ENCODE measurements at regions not wholly inside any gene's neighbourhood (a gene's known extent, or its start where the extent isn't known, plus 50 kb on each side); places are given as distances from the start of the nearest gene placed in this dataset.

DNA sequence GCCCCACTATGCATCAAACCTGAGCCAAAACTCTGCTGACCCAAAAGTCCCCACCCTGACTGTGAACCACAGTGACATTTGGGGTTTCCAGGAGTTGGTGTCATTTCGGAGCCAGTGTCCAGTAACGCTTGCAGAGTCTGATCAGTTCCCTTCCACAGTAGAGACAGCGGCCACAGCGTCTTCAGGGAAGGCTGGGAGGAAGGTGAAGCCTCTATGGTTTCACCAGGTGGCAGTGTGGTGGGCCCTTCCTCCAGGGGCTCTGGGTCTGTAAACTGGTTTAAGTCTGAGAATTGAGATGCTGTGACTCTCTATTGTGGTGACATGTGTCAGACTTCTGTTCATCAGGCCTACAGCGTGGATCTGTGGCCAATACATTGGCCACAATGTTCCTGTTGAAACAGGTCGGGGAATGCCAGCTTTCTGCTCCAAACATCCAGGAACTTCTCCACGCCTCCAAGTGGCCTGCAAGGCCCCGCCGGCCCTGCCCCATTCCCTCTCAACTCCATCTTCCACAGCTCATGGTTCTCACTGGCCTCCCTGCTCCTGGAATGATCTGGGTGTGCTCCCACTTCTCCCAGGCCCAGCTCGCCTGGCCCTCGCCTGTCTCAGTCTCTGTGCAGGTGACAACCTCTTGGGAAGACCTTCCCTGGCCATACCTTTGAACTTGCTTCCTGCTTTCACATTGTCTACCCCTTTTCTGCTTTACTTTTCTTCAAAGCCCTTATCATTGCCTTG is 124.5 kb upstream of the FAM20C start:
- DNase-seq (ENCODE audit: low read depth, low spot score) (no peak), ATAC-seq (no peak)
- Histone ChIP-seq H3K9me3 (ENCODE audit: control insufficient read depth in 1 of 2, insufficient read depth in 1 of 2, low read depth in 1 of 2, low read length in 2 of 2) (no peaks in the 10 kb centered on the region), H3K27ac (ENCODE audit: low read depth, low read length) (no peak overlapping the region), H3K9ac (ENCODE audit: low read length) (no peak overlapping the region), H3K79me2 (ENCODE audit: insufficient read depth, low read length) (no peaks in the 10 kb centered on the region), H4K20me1 (ENCODE audit: insufficient read depth) (no peaks in the 10 kb centered on the region), H3K27me3 (ENCODE audit: insufficient read depth, low read length) (no peaks in the 10 kb centered on the region; the same call in 1 of the 2 replicates), H2AFZ (ENCODE audit: low read depth, low read length, poor library complexity, severe bottlenecking) (no peak overlapping the region), H3K36me3 (ENCODE audit: control insufficient read depth in 1 of 2, insufficient read depth in 2 of 2, low read length in 2 of 2) (no peaks in the 10 kb centered on the region), H3K4me3 (replicated peaks in 1 of 2; ENCODE audit: low read depth in 1 of 2, low read length in 2 of 2) (no peak overlapping the region), H3K9me2 (ENCODE audit: insufficient read depth) (no peaks in the 10 kb centered on the region), H3K4me1 (ENCODE audit: control insufficient read depth in 1 of 2, insufficient read depth in 2 of 2, low read length in 2 of 2) (no peaks in the 10 kb centered on the region), H3K4me2 (ENCODE audit: low read length) (no peak overlapping the region)
- ChIA-PET POLR2A (no interaction called here), CTCF (interaction anchor here (1.0 kb wide), 1 partner anchor 15 kb away, joined by 3 read pairs; no protein-coding TSS in a partner anchor), RAD21 (ENCODE audit: low non-redundant PET in 1 of 2, low total read pairs in 2 of 2, uncharacterized antibody in 2 of 2, unreplicated experiment in 2 of 2) (no interaction called here)
- no TSS peak for BruUV-seq (replicated peaks)
- intact Hi-C loops (cut with micrococcal nuclease) = no loop called here
- TF ChIP-seq SIN3A (IDR thresholded peaks at IDR 0.05; ENCODE audit: low read depth) = no peak
- TF ChIP-seq EZH2 (IDR thresholded peaks at IDR 0.05) = no peak
- TF ChIP-seq, protein P1, sequence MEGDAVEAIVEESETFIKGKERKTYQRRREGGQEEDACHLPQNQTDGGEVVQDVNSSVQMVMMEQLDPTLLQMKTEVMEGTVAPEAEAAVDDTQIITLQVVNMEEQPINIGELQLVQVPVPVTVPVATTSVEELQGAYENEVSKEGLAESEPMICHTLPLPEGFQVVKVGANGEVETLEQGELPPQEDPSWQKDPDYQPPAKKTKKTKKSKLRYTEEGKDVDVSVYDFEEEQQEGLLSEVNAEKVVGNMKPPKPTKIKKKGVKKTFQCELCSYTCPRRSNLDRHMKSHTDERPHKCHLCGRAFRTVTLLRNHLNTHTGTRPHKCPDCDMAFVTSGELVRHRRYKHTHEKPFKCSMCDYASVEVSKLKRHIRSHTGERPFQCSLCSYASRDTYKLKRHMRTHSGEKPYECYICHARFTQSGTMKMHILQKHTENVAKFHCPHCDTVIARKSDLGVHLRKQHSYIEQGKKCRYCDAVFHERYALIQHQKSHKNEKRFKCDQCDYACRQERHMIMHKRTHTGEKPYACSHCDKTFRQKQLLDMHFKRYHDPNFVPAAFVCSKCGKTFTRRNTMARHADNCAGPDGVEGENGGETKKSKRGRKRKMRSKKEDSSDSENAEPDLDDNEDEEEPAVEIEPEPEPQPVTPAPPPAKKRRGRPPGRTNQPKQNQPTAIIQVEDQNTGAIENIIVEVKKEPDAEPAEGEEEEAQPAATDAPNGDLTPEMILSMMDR (IDR thresholded peaks at IDR 0.05 in 2 of 3, conservative IDR thresholded peaks at IDR 0.05 in 1 of 3; ENCODE audit: borderline replicate concordance in 1 of 3, insufficient read depth in 1 of 3, low read depth in 2 of 3, low read length in 2 of 3) = 0 out of 6 replicates have a peak, but pooled peaks of 1 of the 3 experiments have one; percentile 5
- TF ChIP-seq, protein P2, sequence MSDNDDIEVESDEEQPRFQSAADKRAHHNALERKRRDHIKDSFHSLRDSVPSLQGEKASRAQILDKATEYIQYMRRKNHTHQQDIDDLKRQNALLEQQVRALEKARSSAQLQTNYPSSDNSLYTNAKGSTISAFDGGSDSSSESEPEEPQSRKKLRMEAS (IDR thresholded peaks at IDR 0.05) = no peak
- no peak for TF ChIP-seq CEBPB (IDR thresholded peaks at IDR 0.05; ENCODE audit: low read depth)
- TF ChIP-seq SP1 (IDR thresholded peaks at IDR 0.05; ENCODE audit: low read depth) = no peak

DNA sequence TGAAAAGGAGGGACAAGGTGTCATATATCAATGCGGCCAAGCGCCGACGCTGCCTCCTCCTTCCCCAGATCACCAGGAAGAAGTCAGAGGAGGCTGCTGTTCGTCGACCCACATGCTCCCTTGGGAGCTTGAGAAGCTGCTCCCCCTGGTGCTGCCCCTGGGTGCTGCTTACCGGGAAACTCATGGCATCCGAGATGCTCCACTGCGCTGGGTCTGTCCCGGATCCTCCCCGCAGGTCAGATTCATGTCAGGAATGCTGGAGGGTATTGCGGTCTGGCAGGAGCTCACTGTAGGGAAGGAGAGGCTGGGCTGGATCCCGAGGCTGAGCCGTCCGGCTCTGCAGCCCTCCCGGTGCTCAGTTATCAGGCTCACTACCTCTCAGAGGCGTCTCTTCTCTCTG is 123.7 kb upstream of the FAM20C start:
- no peak overlapping the region for H3K27ac ChIP-seq (ENCODE audit: low read depth, low read length)
- ATAC-seq = peak; percentile 57

More for the DNA sequence above, 123.7 kb upstream of the FAM20C start:
- POLR2A ChIA-PET = no interaction called here
- RAD21 ChIA-PET (ENCODE audit: low non-redundant PET in 1 of 2, low total read pairs in 2 of 2, uncharacterized antibody in 2 of 2, unreplicated experiment in 2 of 2) = no interaction called here
- H3K27me3 ChIP-seq (ENCODE audit: insufficient read depth, low read length) = no peaks in the 10 kb centered on the region; the same call in 1 of the 2 replicates
- no peaks in the 10 kb centered on the region for H3K36me3 ChIP-seq (ENCODE audit: control insufficient read depth in 1 of 2, insufficient read depth in 2 of 2, low read length in 2 of 2)
- CTCF ChIA-PET = interaction anchor here (1.0 kb wide), 1 partner anchor 14 kb away, joined by 3 read pairs; no protein-coding TSS in a partner anchor
- H3K4me3 ChIP-seq (replicated peaks in 1 of 2; ENCODE audit: low read depth in 1 of 2, low read length in 2 of 2) = no peak overlapping the region
- H3K79me2 ChIP-seq (ENCODE audit: insufficient read depth, low read length) = no peaks in the 10 kb centered on the region
- H2AFZ ChIP-seq (ENCODE audit: low read depth, low read length, poor library complexity, severe bottlenecking) = no peak overlapping the region
- no TSS peak for BruUV-seq (replicated peaks)
- intact Hi-C loops (cut with micrococcal nuclease) = no loop called here
- no peaks in the 10 kb centered on the region for H3K9me3 ChIP-seq (ENCODE audit: control insufficient read depth in 1 of 2, insufficient read depth in 1 of 2, low read depth in 1 of 2, low read length in 2 of 2)
- DNase-seq (ENCODE audit: low read depth, low spot score) = no peak
- no peaks in the 10 kb centered on the region for H3K4me1 ChIP-seq (ENCODE audit: control insufficient read depth in 1 of 2, insufficient read depth in 2 of 2, low read length in 2 of 2)
- H3K4me2 ChIP-seq (ENCODE audit: low read length) = no peak overlapping the region
- no peaks in the 10 kb centered on the region for H4K20me1 ChIP-seq (ENCODE audit: insufficient read depth)
- no peak overlapping the region for H3K9ac ChIP-seq (ENCODE audit: low read length)
- TF ChIP-seq EZH2phosphoT487 (IDR thresholded peaks at IDR 0.05; ENCODE audit: borderline replicate concordance) = no peak
- TF ChIP-seq, protein P1 (IDR thresholded peaks at IDR 0.05 in 2 of 3, conservative IDR thresholded peaks at IDR 0.05 in 1 of 3; ENCODE audit: borderline replicate concordance in 1 of 3, insufficient read depth in 1 of 3, low read depth in 2 of 3, low read length in 2 of 3) = peak in 2 of 3 experiments; percentile 46 to 52; a peak in 4 of 6 replicates
- TF ChIP-seq, protein P2 (IDR thresholded peaks at IDR 0.05) = peak; percentile 65
- no peaks in the 10 kb centered on the region for H3K9me2 ChIP-seq (ENCODE audit: insufficient read depth)
